ENCODE measurements at regions not wholly inside any gene's neighbourhood (a gene's known extent, or its start where the extent isn't known, plus 50 kb on each side); places are given as distances from the start of the nearest gene placed in this dataset.

DNA sequence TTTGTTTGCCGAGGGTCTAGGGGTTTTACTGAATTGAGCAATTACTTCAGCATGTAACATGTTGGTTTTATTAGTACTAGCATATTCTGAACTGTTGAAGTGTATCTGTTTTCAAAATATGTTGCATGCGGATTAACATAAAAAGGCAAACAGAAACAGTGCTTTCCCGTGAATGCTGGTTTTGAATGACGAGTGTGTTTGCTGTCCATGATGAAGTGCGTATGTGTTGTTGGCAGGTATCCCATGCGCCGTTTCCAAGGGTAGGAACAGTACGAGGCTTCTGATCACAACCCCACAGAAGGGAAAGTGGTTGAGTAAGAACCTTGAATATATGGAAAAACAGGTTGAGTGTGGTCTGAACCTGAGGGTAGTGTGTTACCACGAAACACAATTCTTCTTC lies 232.9 kb downstream of the SAMD5 start:
- Histone ChIP-seq H3K9ac (ENCODE audit: low read length) (no peak overlapping the region), H3K27ac (ENCODE audit: low read depth, low read length) (no peak overlapping the region), H3K36me3 (ENCODE audit: control insufficient read depth in 1 of 2, insufficient read depth in 2 of 2, low read length in 2 of 2) (no peaks in the 10 kb centered on the region), H3K9me2 (ENCODE audit: insufficient read depth) (no peaks in the 10 kb centered on the region), H3K79me2 (ENCODE audit: insufficient read depth, low read length) (no peaks in the 10 kb centered on the region), H4K20me1 (ENCODE audit: insufficient read depth) (no peaks in the 10 kb centered on the region), H3K4me2 (ENCODE audit: low read length) (no peak overlapping the region), H3K4me3 (replicated peaks in 1 of 2; ENCODE audit: low read depth in 1 of 2, low read length in 2 of 2) (no peak overlapping the region), H3K4me1 (ENCODE audit: control insufficient read depth in 1 of 2, insufficient read depth in 2 of 2, low read length in 2 of 2) (no peaks in the 10 kb centered on the region), H3K9me3 (ENCODE audit: control insufficient read depth in 1 of 2, insufficient read depth in 1 of 2, low read depth in 1 of 2, low read length in 2 of 2) (no peaks in the 10 kb centered on the region), H2AFZ (ENCODE audit: low read depth, low read length, poor library complexity, severe bottlenecking) (no peak overlapping the region), H3K27me3 (ENCODE audit: insufficient read depth, low read length) (no peaks in the 10 kb centered on the region)
- RAD21 ChIA-PET (ENCODE audit: low non-redundant PET in 1 of 2, low total read pairs in 2 of 2, uncharacterized antibody in 2 of 2, unreplicated experiment in 2 of 2): no interaction called here
- ATAC-seq (no peak), DNase-seq (ENCODE audit: low read depth, low spot score) (no peak)
- POLR2A ChIA-PET: no interaction called here
- intact Hi-C loops (cut with micrococcal nuclease): no loop called here
- no TSS peak for BruUV-seq (replicated peaks)
- TF ChIP-seq TCF7L2 (IDR thresholded peaks at IDR 0.05; ENCODE audit: borderline replicate concordance, extremely low read depth, insufficient read depth, insufficient read length): no peak
- TF ChIP-seq SP1 (IDR thresholded peaks at IDR 0.05; ENCODE audit: low read depth): no peak
- no peak for TF ChIP-seq ZFX (IDR thresholded peaks at IDR 0.05)
- no peak for TF ChIP-seq EZH2phosphoT487 (IDR thresholded peaks at IDR 0.05; ENCODE audit: borderline replicate concordance)
- no peak for TF ChIP-seq EZH2 (IDR thresholded peaks at IDR 0.05)
- no peak for TF ChIP-seq FOSL1 (IDR thresholded peaks at IDR 0.05; ENCODE audit: low read depth)
- TF ChIP-seq, protein P1, sequence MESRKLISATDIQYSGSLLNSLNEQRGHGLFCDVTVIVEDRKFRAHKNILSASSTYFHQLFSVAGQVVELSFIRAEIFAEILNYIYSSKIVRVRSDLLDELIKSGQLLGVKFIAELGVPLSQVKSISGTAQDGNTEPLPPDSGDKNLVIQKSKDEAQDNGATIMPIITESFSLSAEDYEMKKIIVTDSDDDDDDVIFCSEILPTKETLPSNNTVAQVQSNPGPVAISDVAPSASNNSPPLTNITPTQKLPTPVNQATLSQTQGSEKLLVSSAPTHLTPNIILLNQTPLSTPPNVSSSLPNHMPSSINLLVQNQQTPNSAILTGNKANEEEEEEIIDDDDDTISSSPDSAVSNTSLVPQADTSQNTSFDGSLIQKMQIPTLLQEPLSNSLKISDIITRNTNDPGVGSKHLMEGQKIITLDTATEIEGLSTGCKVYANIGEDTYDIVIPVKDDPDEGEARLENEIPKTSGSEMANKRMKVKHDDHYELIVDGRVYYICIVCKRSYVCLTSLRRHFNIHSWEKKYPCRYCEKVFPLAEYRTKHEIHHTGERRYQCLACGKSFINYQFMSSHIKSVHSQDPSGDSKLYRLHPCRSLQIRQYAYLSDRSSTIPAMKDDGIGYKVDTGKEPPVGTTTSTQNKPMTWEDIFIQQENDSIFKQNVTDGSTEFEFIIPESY (IDR thresholded peaks at IDR 0.05; ENCODE audit: extremely low read depth, insufficient replicate concordance, low read length): no peak
- no peak for TF ChIP-seq ZNF274 (IDR thresholded peaks at IDR 0.05; ENCODE audit: low read depth, low read length)
- TF ChIP-seq EGR1 (IDR thresholded peaks at IDR 0.05; ENCODE audit: low read depth): no peak
- TF ChIP-seq, protein P2, sequence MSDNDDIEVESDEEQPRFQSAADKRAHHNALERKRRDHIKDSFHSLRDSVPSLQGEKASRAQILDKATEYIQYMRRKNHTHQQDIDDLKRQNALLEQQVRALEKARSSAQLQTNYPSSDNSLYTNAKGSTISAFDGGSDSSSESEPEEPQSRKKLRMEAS (IDR thresholded peaks at IDR 0.05): no peak
- TF ChIP-seq, protein P3, sequence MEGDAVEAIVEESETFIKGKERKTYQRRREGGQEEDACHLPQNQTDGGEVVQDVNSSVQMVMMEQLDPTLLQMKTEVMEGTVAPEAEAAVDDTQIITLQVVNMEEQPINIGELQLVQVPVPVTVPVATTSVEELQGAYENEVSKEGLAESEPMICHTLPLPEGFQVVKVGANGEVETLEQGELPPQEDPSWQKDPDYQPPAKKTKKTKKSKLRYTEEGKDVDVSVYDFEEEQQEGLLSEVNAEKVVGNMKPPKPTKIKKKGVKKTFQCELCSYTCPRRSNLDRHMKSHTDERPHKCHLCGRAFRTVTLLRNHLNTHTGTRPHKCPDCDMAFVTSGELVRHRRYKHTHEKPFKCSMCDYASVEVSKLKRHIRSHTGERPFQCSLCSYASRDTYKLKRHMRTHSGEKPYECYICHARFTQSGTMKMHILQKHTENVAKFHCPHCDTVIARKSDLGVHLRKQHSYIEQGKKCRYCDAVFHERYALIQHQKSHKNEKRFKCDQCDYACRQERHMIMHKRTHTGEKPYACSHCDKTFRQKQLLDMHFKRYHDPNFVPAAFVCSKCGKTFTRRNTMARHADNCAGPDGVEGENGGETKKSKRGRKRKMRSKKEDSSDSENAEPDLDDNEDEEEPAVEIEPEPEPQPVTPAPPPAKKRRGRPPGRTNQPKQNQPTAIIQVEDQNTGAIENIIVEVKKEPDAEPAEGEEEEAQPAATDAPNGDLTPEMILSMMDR (IDR thresholded peaks at IDR 0.05 in 2 of 3, conservative IDR thresholded peaks at IDR 0.05 in 1 of 3; ENCODE audit: borderline replicate concordance in 1 of 3, insufficient read depth in 1 of 3, low read depth in 2 of 3, low read length in 2 of 3): no peak
- no peak for TF ChIP-seq CEBPB (IDR thresholded peaks at IDR 0.05; ENCODE audit: low read depth)
- TF ChIP-seq YY1 (IDR thresholded peaks at IDR 0.05; ENCODE audit: extremely low read depth, insufficient replicate concordance, low read depth, low read length): no peak
- TF ChIP-seq JUND (IDR thresholded peaks at IDR 0.05): no peak
- no peak for TF ChIP-seq ELF1 (IDR thresholded peaks at IDR 0.05; ENCODE audit: borderline replicate concordance, low read depth)
- no peak for TF ChIP-seq RAD21 (IDR thresholded peaks at IDR 0.05; ENCODE audit: low read depth)
- CTCF ChIA-PET: no interaction called here
